ENCODE measurements at regions not wholly inside any gene's neighbourhood (a gene's known extent, or its start where the extent isn't known, plus 50 kb on each side); places are given as distances from the start of the nearest gene placed in this dataset.
"Not testable (repeated sequence)": the region's sequence is repeated elsewhere in the genome, so short reads cannot be mapped to it uniquely, and the experiment has no call there.

GRCh38 chr2:39870871-39871270 is 91.8 kb upstream of the THUMPD2 start:
- DNase-seq: no peak

- no peak for DNase-seq
Observed at GRCh38 chr2:39867268-39867667, 88.2 kb upstream of the THUMPD2 start.

DNA sequence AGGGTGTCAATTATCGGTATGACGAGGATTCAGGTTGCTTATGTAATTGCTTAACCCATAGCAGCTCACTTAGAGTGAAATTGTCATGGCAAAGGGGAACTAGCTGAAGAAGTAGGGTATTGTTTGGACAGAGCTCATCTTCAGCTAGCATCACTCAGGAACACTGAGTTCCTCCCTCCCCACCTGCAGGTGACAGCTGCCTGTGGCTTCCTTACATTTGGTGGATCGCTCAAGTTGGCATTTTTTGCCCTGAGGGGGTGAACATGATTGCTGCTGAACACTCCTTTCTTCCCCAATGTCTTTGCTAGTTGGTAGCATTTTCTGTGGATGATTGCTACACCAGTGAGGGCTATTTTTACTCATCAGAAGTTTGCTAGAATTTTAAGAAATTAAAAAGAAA is 86.7 kb upstream of the THUMPD2 start:
- no peak for DNase-seq

DNA sequence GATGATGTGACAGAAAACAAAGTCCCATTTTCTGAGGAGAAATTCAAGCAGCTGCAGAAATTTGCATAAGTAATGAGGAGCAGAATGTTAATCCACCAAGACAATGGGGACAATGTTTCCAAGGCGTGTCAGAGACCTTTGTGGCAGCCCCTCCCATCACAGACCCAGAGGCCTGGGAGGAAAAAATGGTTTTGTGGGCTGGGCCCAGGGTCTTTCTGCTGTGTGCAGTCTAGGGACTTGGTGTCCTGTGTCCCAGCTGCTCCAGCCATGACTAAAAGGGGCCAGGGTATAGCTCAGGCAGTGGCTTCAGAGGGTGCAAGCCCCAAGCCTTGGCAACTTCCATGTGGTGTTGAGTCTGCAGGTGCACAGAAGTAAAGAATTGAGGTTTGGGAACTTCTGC is 84.6 kb upstream of the THUMPD2 start:
- not testable (repeated sequence) for DNase-seq

- DNase-seq: no peak
Observed at GRCh38 chr2:39860538-39860937, 81.5 kb upstream of the THUMPD2 start.

DNA sequence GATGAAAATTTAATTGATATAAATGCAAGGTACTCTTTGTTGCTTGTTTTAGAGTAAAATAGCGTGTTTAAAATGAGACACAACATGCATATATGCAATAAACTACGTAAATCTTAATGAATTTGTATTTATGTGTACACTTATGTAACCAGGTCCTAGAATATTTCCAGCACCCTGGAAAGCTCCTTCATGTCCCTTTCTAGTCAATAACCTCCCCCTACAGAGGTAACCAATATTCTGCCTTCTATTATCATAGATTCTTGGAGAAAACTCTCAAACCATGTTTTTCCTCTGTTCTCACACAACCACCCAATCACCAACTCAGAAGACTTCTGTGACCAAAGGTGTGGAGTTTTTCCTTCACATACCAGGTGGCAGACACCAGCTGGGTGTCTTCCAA is 79.6 kb upstream of the THUMPD2 start:
- no peak for DNase-seq

DNA sequence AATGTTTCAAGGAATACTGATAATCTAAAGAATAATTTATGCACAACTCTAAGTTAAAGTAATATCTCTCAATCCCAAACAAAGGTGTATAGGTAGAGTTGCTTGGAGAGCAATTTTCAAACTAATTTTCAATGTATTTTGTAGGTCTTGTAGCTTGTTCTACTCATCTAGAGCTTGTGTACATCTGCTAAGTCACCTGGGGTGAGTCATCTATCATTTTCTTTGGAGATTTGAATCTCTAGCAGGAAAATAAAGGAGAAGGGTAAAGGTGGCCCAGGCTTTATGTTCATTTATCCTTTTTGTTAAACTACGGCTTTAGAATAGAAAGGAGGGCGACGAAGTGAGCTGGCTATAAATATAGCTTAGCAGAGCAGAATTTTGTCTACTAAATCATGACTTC is 76.8 kb upstream of the THUMPD2 start:
- no peak for DNase-seq

DNA sequence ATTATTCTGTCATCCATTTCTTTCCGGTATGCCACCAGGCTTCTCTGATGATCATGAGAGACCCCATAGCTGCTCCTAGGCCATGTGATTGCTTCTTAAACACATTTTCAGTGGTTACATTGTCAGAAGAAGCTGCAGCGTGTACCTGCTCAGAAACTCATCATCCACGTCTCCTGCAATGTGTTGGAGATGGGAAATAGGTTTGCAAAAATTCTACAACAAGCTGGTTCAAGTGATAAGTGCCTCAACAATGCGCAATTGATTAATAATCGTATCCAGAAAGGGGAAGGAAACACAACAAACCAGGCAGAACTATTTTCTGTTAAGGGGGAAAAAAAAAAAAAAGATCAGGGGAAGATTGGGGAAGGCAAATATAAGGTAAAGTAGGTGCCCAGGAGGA is 75.7 kb upstream of the THUMPD2 start:
- no peak for DNase-seq

- DNase-seq: no peak
Observed at GRCh38 chr2:39852831-39853230, 73.8 kb upstream of the THUMPD2 start.

GRCh38 chr2:39851651-39852110 is 72.6 kb upstream of the THUMPD2 start:
- peak; percentile 71 for DNase-seq

- DNase-seq: peak; percentile 50
Observed at GRCh38 chr2:39851251-39851650, 72.2 kb upstream of the THUMPD2 start.

- DNase-seq: no peak
Observed at GRCh38 chr2:39849982-39850526, 71.0 kb upstream of the THUMPD2 start.

GRCh38 chr2:39849064-39849463 is 70.0 kb upstream of the THUMPD2 start:
- no peak for DNase-seq

DNA sequence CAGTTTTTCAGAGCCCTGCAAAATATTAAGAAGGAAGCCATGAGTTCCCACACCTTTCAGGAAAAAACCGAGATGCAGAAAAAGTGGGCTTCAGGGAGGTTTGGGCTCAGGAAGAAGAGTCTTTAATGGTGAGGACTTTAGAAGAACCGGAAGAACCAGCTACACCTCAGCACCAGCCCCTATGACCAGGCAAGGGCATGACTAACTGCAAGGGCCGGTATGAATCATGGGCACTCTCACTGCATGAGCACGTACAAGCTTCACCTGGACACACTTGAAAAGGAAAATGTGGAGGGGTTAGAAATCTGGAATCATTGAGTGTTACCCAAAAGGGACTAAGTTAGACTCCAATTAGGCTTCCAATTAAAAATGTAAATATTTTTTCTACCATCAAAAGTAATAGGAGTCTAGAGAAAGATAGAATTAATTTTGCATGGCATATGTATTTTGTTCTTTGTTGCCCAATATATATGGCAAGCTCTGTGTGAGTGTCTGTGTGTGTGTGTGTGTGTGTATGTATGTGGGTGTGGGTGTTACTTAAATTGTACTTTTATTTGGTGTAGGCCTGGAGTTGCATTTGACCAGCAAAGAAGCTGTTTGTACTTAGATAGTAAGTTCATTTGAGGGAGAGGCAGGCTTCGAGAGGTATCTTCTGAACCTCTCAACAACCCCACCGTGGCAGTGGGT is 66.5 kb upstream of the THUMPD2 start:
- no peak for DNase-seq

DNA sequence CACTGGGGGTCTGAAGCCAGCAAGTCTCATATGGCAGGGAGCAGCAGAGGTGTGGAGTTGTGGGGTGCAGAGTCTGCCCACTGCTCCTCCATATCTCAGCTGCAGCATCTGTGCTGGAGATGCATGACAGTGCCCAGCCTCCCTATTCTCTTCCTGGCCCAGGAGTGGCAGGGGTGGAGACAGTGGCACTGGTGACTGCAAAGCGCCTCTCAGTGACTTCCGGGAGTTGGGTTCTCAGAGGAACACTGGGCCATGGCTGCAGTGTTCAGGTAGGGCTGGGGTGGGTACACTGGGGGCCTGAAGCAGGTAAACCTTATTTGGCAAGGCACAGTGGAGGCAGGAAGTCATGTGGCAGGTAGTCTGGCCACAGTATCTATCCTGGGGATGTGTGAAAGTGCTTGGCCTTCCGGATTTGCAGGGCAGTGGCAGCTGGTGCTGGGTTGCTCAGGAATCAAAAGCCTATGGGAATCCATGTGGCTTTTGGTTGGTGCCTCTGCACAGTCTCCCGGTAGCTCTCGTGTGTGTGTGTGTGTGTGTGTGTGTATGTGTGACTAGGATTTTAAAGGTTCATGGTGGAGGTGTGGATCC is 60.3 kb upstream of the THUMPD2 start:
- DNase-seq: no peak

DNA sequence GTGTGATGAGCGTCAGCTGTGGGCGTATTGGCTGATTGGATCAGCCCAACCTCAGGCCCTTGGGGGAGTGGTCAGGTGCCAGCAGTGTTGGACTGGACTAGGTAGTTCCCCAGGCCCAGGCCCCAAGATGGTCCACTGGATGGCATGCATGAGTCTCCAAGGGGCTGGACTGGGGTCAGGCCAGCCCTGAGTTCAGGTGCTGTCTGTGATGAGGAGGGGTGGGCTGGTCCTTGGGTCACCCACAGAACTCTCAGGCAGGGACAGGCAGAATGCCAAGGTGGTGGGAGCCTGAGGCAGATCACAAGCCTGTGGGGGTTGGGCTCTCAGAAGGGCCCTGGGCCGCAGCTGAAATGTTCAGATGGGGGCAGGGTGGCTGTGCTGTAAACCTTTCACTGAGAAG is 59.5 kb upstream of the THUMPD2 start:
- DNase-seq: no peak

GRCh38 chr2:39837856-39838453 is 58.9 kb upstream of the THUMPD2 start:
- DNase-seq: no peak

GRCh38 chr2:39836638-39837037 is 57.6 kb upstream of the THUMPD2 start:
- peak; percentile 29 for DNase-seq

GRCh38 chr2:39834426-39834825 is 55.4 kb upstream of the THUMPD2 start:
- DNase-seq: no peak

DNA sequence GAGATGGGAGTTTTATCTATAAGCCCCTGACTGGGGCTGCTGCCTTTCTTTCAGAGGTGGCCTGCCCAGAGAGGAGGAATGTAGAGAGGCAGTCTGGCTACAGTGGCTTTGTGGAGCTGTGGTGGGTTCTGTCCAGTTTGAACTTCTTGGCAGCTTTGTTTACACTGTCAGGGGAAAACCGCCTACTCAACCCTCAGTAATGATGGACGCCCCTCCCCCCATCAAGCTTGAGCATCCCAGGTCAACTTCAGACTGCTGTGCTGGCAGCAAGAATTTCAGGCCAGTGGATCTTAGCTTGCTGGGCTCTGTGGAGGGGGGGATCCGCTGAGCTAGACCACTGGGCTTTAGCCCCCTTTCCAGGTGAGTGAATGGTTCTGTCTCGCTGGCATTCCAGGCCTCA is 51.6 kb upstream of the THUMPD2 start:
- DNase-seq: not testable (repeated sequence)
